ENCODE measurements at regions not wholly inside any gene's neighbourhood (a gene's known extent, or its start where the extent isn't known, plus 50 kb on each side); places are given as distances from the start of the nearest gene placed in this dataset.

DNA sequence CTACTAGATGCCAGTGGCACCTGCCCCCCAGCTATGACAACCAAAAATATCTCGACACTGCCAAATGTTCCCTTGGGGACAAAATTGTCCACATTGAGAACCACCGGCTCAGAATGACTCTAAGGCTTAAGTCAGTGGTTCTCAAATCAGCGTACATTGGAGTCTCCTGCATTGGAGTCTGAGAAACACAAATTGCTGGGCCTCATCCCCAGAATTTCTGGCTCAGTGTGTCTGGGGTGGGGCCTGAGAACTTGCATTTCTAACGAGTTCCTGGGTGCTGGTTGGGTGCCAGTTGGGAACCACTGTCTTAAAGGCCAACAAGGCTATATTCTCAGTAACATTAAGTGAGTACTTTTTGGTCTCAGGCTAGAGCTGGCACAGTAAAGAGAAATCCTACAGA is 77.7 kb upstream of the GADD45A start:
- H3K36me3 ChIP-seq: no peaks in the 10 kb centered on the region
- no peaks in the 10 kb centered on the region for H3K9me3 ChIP-seq
- TF ChIP-seq POLR2A (IDR thresholded peaks at IDR 0.05) (no peak), CTCF (IDR thresholded peaks at IDR 0.05) (no peak)
- H3K4me1 ChIP-seq: no peaks in the 10 kb centered on the region
- no peak for DNase-seq
- H3K27ac ChIP-seq: no peak overlapping the region
- no peak overlapping the region for H3K4me3 ChIP-seq
- intact Hi-C loops (cut with DNase I; ENCODE audit: low total_unique reads): no loop called here
- H3K27me3 ChIP-seq: no peaks in the 10 kb centered on the region

- H3K27me3 ChIP-seq: no peaks in the 10 kb centered on the region
- H3K4me3 ChIP-seq: no peak overlapping the region
- H3K36me3 ChIP-seq: no peaks in the 10 kb centered on the region
- intact Hi-C loops (cut with DNase I; ENCODE audit: low total_unique reads): no loop called here
- no peak for TF ChIP-seq CTCF (IDR thresholded peaks at IDR 0.05)
- no peak for TF ChIP-seq POLR2A (IDR thresholded peaks at IDR 0.05)
- H3K27ac ChIP-seq: no peak overlapping the region
- H3K4me1 ChIP-seq: no peaks in the 10 kb centered on the region
- no peaks in the 10 kb centered on the region for H3K9me3 ChIP-seq
- no peak for DNase-seq
These were observed 77.3 kb upstream of the GADD45A start for GRCh38 chr1:67607699-67608098.

DNA sequence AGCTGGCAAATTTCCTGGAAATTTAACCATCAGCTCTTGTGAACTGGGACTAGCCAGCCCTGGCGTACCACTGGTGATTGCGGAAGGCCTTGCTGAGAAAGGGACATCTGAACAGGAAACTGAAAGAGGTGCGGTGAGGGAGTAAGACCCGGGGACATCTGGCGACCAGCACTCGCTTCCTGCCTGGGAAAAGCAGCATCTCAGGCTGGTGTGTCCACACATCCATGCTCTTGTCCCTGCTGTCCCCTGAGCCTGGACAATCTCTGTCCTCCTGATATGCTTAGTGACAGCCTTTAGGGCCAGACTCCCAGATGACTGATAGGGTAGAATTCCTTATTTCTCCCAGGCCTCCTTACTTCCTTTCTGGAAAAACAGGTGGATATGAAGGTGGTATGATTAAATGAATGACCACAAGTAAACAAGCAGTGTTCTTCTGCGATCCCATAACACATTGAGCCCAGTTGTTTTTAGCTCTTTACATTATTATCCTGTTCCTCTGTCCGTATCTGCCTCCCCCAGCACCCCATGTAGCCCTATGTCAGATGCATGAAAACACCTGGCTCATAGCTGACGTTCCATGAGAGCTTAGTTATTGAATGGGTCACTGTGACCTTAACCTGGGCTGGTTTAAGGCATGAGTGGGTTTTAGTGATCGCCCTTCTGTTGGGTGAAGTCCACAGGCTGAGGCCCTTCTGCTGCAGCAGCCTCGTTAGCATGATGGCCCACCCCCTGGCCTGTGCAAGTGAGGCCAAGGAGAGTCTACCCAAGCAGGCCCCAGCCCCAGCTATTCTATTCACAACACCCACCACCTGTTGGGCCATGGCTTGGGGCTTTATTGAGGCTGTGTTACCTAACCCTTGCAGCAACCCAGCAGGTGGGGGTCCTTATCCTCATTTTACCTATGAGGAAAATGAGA is 76.1 kb upstream of the GADD45A start:
- Histone ChIP-seq H3K9me3 (no peaks in the 10 kb centered on the region), H3K27ac (no peak overlapping the region), H3K4me1 (no peaks in the 10 kb centered on the region), H3K4me3 (no peak overlapping the region), H3K27me3 (no peaks in the 10 kb centered on the region), H3K36me3 (no peaks in the 10 kb centered on the region)
- no peak for DNase-seq
- TF ChIP-seq POLR2A (IDR thresholded peaks at IDR 0.05): no peak
- TF ChIP-seq CTCF (IDR thresholded peaks at IDR 0.05): no peak
- intact Hi-C loops (cut with DNase I; ENCODE audit: low total_unique reads): no loop called here

- Histone ChIP-seq H3K9me3 (no peaks in the 10 kb centered on the region), H3K27ac (no peak overlapping the region), H3K27me3 (no peaks in the 10 kb centered on the region), H3K4me1 (no peaks in the 10 kb centered on the region), H3K36me3 (no peaks in the 10 kb centered on the region), H3K4me3 (no peak overlapping the region)
- intact Hi-C loops (cut with DNase I; ENCODE audit: low total_unique reads): no loop called here
- TF ChIP-seq CTCF (IDR thresholded peaks at IDR 0.05): no peak
- TF ChIP-seq POLR2A (IDR thresholded peaks at IDR 0.05): no peak
- DNase-seq: no peak
These were observed 75.2 kb upstream of the GADD45A start for GRCh38 chr1:67609577-67610341.

DNA sequence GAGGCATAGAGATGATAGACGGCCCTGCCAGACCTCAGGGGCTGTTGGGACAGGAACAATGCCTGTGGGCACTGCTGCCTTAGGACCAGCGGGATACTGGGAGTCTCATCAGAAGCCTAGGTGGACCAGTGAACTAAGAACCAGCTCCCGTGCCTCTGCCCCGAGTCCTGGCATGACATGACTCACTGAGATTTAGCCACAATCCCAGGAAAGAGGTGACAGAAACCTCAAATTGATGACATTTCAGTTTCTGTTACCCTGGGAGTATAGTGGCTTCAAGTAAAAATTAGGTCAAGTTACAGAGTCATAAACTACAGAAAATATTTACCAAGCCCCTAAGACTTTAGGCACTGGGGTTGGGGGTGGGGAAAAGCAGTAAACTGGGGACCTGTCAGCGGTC is 74.6 kb upstream of the GADD45A start:
- H3K27me3 ChIP-seq: no peaks in the 10 kb centered on the region
- TF ChIP-seq CTCF (IDR thresholded peaks at IDR 0.05): no peak
- no peak for TF ChIP-seq POLR2A (IDR thresholded peaks at IDR 0.05)
- DNase-seq: no peak
- intact Hi-C loops (cut with DNase I; ENCODE audit: low total_unique reads): no loop called here
- H3K27ac ChIP-seq: no peak overlapping the region
- H3K4me3 ChIP-seq: no peak overlapping the region
- no peaks in the 10 kb centered on the region for H3K9me3 ChIP-seq
- H3K36me3 ChIP-seq: no peaks in the 10 kb centered on the region
- H3K4me1 ChIP-seq: no peaks in the 10 kb centered on the region
